GM12878 (cell line): ENCODE measurements at regions not wholly inside any gene's neighbourhood (a gene's known extent, or its start where the extent isn't known, plus 50 kb on each side); places are given as distances from the start of the nearest gene placed in this dataset.

Experiments used
- ATAC-seq: fragments of 200-7000 bp; cut with Tn5 transposase; 3 replicates; pipeline ENCODE4 v1.9.1; 2020; ENCODE audit warnings: mild to moderate bottlenecking, moderate library complexity
- BruUV-seq: library from RNA; stranded (reverse); fragments of 400-500 nt; replicated peaks from 2 replicates; lab custom pipeline; 2021; lab: Mats Ljungman, UMichigan
- CTCF ChIA-PET: fragments of 300-600 bp; sonication (Branson Sonifier 250); formaldehyde crosslinking; extraction: SDS; loops from one replicate; lab custom pipeline; 2021; ENCODE audit warnings: inconsistent platforms; lab: Yijun Ruan, JAX
- POLR2A ChIA-PET: fragments of 350-600 bp; formaldehyde crosslinking; extraction: SDS; loops from one replicate; lab custom pipeline; 2021; ENCODE audit warnings: inconsistent platforms; lab: Charles Lee
- RAD21 ChIA-PET: fragments of 300-600 bp; sonication (Branson Sonifier 250); formaldehyde crosslinking; loops from one replicate; lab custom pipeline; 2023; ENCODE audit warnings: antibody characterized with exemption; ENCODE audit not compliant: unreplicated experiment; lab: Charles Lee
- SMC1A ChIA-PET: fragments of 300-600 bp; sonication (Branson Sonifier 250); formaldehyde crosslinking; loops from one replicate; lab custom pipeline; 2023; ENCODE audit not compliant: unreplicated experiment, uncharacterized antibody; lab: Charles Lee
- DNase-seq: peaks from one replicate; pipeline ENCODE4 v3.0.0-alpha.2; 2011; ENCODE audit warnings: low read depth, low spot score
- FAIRE-seq: peaks from 3 replicates; lab custom pipeline; 2011; peaks lifted over from hg19 to GRCh38; lab: Jason Lieb, UNC
- H2AFZ ChIP-seq: 2 replicates; pipeline ENCODE4 v1.6.0; 2011; ENCODE audit warnings: low read depth, low read length, control low read depth; ENCODE audit not compliant: control insufficient read depth
- H3K27ac ChIP-seq: 2 replicates; pipeline ENCODE4 v1.5.1; 2011; ENCODE audit warnings: control low read depth; ENCODE audit not compliant: control insufficient read depth, insufficient read depth
- H3K27me3 ChIP-seq, 2 experiments: replicated peaks in 1 of 2; 2 replicates each; pipeline versions ENCODE4 v1.6.0 to v1.6.1; 2011; ENCODE audit warnings: low read length in 1 of 2; ENCODE audit not compliant: control insufficient read depth in 2 of 2, insufficient read depth in 2 of 2
- H3K36me3 ChIP-seq, 2 experiments: 2 replicates each; pipeline ENCODE4 v1.5.1; 2011; ENCODE audit warnings: low read length in 1 of 2; ENCODE audit not compliant: control insufficient read depth in 2 of 2, insufficient read depth in 2 of 2
- H3K4me1 ChIP-seq: 2 replicates; pipeline ENCODE4 v1.6.1; 2011; ENCODE audit warnings: mild to moderate bottlenecking, low read length, moderate library complexity, mixed read lengths; ENCODE audit not compliant: control insufficient read depth, insufficient read depth
- H3K4me2 ChIP-seq: 2 replicates; pipeline ENCODE4 v1.6.0; 2011; ENCODE audit warnings: control low read depth; ENCODE audit not compliant: control insufficient read depth, insufficient read depth
- H3K4me3 ChIP-seq: fragments of 200-600 bp; sonication (generic); 2 replicates; pipeline ENCODE4 v1.5.1; 2016
- H3K79me2 ChIP-seq: 2 replicates; pipeline ENCODE4 v1.6.0; 2011; ENCODE audit warnings: low read length; ENCODE audit not compliant: control insufficient read depth, insufficient read depth
- H3K9ac ChIP-seq: 2 replicates; pipeline ENCODE4 v1.8.0; 2011; ENCODE audit warnings: low read length, control low read depth, mixed read lengths; ENCODE audit not compliant: control insufficient read depth, insufficient read depth
- H3K9me3 ChIP-seq: replicated peaks from 3 replicates; pipeline ENCODE4 v1.5.1; 2011; ENCODE audit warnings: mild to moderate bottlenecking, low read length; ENCODE audit not compliant: control insufficient read depth, insufficient read depth
- H4K20me1 ChIP-seq: 2 replicates; pipeline ENCODE4 v1.6.0; 2011; ENCODE audit not compliant: control insufficient read depth, insufficient read depth
- BRCA1 ChIP-seq: IDR thresholded peaks from 2 replicates; pipeline ENCODE4 v1.6.1; 2011; ENCODE audit warnings: low read depth, low read length, improper control_type of control experiment
- CBX5 ChIP-seq: sonication (generic); IDR thresholded peaks from 2 replicates; pipeline ENCODE4 v1.6.1; 2016; ENCODE audit warnings: low read depth, moderate library complexity, mild to moderate bottlenecking, inconsistent platforms
- CHD1 ChIP-seq: IDR thresholded peaks from 2 replicates; pipeline ENCODE4 v1.6.1; 2012; ENCODE audit warnings: low read depth, low read length, improper control_type of control experiment
- ETV6 ChIP-seq, 2 experiments: fragments of 450-650 bp in 1 of 2; IDR thresholded peaks in 1 of 2; conservative IDR thresholded peaks in 1 of 2; 2 replicates each; pipeline ENCODE4 v1.6.1; 2014; ENCODE audit warnings: antibody characterized with exemption in 1 of 2, borderline replicate concordance in 1 of 2, low read depth in 1 of 2, mild to moderate bottlenecking in 1 of 2, moderate library complexity in 1 of 2
- GATAD2B ChIP-seq: fragments of 450-650 bp; conservative IDR thresholded peaks from 2 replicates; pipeline ENCODE4 v1.6.1; 2017; ENCODE audit warnings: low read depth, mild to moderate bottlenecking, moderate library complexity
- HDAC2 ChIP-seq: fragments of 200-600 bp; sonication (generic); IDR thresholded peaks from 2 replicates; pipeline ENCODE4 v1.6.1; 2017
- HDAC6 ChIP-seq: fragments of 200-600 bp; sonication (generic); IDR thresholded peaks from one replicate; pipeline ENCODE4 v1.8.0; 2017; ENCODE audit warnings: antibody characterized with exemption; ENCODE audit not compliant: unreplicated experiment
- MXI1 ChIP-seq: fragments of 150-350 bp; IDR thresholded peaks from 2 replicates; pipeline ENCODE4 v1.6.1; 2011; ENCODE audit warnings: low read depth, mild to moderate bottlenecking, inconsistent platforms, low read length, improper control_type of control experiment
- NFIC ChIP-seq: IDR thresholded peaks from 2 replicates; pipeline ENCODE4 v1.6.1; 2012; ENCODE audit warnings: low read depth, mild to moderate bottlenecking, inconsistent platforms, low read length, moderate library complexity
- NFYA ChIP-seq: IDR thresholded peaks from 2 replicates; pipeline ENCODE4 v1.6.1; 2011; ENCODE audit warnings: low read depth, mild to moderate bottlenecking, low read length, improper control_type of control experiment, borderline replicate concordance
- POLR2AphosphoS2 ChIP-seq: IDR thresholded peaks from 2 replicates; pipeline ENCODE4 v1.6.1; 2011; ENCODE audit warnings: low read depth, mild to moderate bottlenecking, low read length, improper control_type of control experiment, moderate library complexity
- RBBP5 ChIP-seq: fragments of 200-600 bp; sonication (generic); conservative IDR thresholded peaks from 2 replicates; pipeline ENCODE4 v1.6.1; 2016
- SREBF1 ChIP-seq: IDR thresholded peaks from 2 replicates; pipeline ENCODE4 v1.6.1; 2012; ENCODE audit warnings: mild to moderate bottlenecking, low read length
- ZNF384 ChIP-seq: IDR thresholded peaks from 2 replicates; pipeline ENCODE4 v1.6.1; 2012; ENCODE audit warnings: low read depth, mild to moderate bottlenecking, low read length, improper control_type of control experiment, borderline replicate concordance
- WGBS: methylation state at CpG from one replicate; pipeline ENCODE4 v1.1.6; 2016; ENCODE audit warnings: low lambda C conversion rate; ENCODE audit not compliant: insufficient replicate concordance, insufficient coverage; ENCODE audit errors: missing lambda C conversion rate; 5-methylcytosine and 5-hydroxymethylcytosine counted together
- in situ Hi-C: fragments of 300-500 bp; cut with MboI; formaldehyde crosslinking; loops from 9 replicates; pipeline ENCODE4 v1.14.3; 2018; ENCODE audit warnings: mixed read lengths
- intact Hi-C: fragments of 100-400 bp; cut with micrococcal nuclease; formaldehyde crosslinking; loops from one replicate; pipeline ENCODE4 v1.14.2; 2022; ENCODE audit not compliant: unreplicated experiment
- TF ChIP-seq, protein P1 (sequence below): IDR thresholded peaks from 2 replicates; pipeline ENCODE4 v1.6.1; 2011; ENCODE audit warnings: low read depth, mild to moderate bottlenecking, low read length, moderate library complexity, borderline replicate concordance; ENCODE audit errors: extremely low read depth
- TF ChIP-seq, protein P2 (sequence below): IDR thresholded peaks from 2 replicates; pipeline ENCODE4 v1.6.1; 2012; ENCODE audit warnings: low read length, inconsistent platforms
- TF ChIP-seq, protein P3 (sequence below): fragments of 450-650 bp; IDR thresholded peaks from 2 replicates; pipeline ENCODE4 v1.6.1; 2016; ENCODE audit warnings: mild to moderate bottlenecking
- TF ChIP-seq, protein P4 (sequence below): IDR thresholded peaks from 2 replicates; pipeline ENCODE4 v1.6.1; 2012; ENCODE audit warnings: low read depth, low read length, improper control_type of control experiment

DNA sequence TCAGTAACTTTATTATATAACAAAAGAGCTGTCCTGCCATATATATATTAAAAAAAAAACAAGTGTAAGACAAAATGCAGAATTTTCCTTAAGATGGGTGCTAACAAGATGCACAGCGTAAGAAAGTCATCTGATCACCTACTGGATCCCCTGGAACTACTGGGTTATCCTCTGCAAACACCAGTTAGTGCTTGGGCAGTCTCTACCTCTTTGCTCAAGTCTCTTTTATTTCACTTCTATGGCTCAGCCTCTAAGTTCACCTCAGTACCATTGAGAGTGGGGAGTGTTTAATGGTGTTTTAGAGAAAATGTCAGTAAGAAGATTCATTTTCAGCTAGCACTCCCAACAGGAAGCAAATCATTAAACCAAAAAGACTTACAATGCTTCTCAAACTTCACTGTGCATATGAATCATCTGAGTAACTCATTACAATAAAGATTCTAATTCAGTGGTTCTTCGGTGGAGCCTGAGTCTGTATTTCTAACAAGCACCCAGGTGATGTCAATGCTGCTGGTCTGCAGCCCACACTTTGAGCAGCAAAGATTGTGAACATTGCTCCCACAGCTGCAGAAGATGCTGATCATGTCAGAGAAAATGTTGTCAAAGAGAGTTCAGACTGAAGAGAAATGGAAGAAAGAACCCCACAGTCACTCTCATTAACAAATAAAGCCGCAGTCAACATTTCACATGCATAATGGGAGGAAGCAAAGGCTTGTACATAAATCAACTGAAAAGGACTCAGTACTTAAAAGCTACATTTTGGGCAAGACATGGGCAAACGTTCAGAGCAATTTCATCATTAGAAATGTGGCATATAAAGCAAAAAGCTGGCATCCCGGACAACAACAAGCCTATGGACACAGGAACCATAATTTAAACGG is 227.1 kb upstream of the ATP11B start:
- Histone ChIP-seq H4K20me1 (no peaks in the 10 kb centered on the region), H3K4me2 (no peak overlapping the region), H3K27me3 (0 out of 4 replicates have a peak, but pooled peaks cover 0 to 2% of the 10 kb centered on the region in 2 experiments), H3K9ac (no peak overlapping the region), H3K27ac (no peak overlapping the region), H3K4me1 (no peaks in the 10 kb centered on the region), H3K4me3 (no peak overlapping the region), H2AFZ (no peak overlapping the region), H3K36me3 (no peaks in the 10 kb centered on the region), H3K79me2 (no peaks in the 10 kb centered on the region), H3K9me3 (no peaks in the 10 kb centered on the region)
- WGBS = 9% methylated on average over 6 of the region's 6 CpGs
- in situ Hi-C loops (no loop called here), intact Hi-C loops (no loop called here)
- BruUV-seq = no TSS peak
- ChIA-PET RAD21 (no interaction called here), CTCF (interaction anchor here (1.0 kb wide), 1 partner anchor 174 kb away, joined by 4 read pairs; no protein-coding TSS in a partner anchor), SMC1A (no interaction called here), POLR2A (no interaction called here)
- DNase-seq = no peak
- FAIRE-seq = no peak
- no peak for ATAC-seq
- TF ChIP-seq ZNF384 = no peak
- no peak for TF ChIP-seq NFIC
- TF ChIP-seq CBX5 = no peak
- TF ChIP-seq, protein P1, sequence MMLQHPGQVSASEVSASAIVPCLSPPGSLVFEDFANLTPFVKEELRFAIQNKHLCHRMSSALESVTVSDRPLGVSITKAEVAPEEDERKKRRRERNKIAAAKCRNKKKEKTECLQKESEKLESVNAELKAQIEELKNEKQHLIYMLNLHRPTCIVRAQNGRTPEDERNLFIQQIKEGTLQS = no peak
- TF ChIP-seq, protein P2, sequence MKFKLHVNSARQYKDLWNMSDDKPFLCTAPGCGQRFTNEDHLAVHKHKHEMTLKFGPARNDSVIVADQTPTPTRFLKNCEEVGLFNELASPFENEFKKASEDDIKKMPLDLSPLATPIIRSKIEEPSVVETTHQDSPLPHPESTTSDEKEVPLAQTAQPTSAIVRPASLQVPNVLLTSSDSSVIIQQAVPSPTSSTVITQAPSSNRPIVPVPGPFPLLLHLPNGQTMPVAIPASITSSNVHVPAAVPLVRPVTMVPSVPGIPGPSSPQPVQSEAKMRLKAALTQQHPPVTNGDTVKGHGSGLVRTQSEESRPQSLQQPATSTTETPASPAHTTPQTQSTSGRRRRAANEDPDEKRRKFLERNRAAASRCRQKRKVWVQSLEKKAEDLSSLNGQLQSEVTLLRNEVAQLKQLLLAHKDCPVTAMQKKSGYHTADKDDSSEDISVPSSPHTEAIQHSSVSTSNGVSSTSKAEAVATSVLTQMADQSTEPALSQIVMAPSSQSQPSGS = no peak
- TF ChIP-seq SREBF1 = no peak
- no peak for TF ChIP-seq RBBP5
- TF ChIP-seq HDAC2 = no peak
- TF ChIP-seq MXI1 = no peak
- TF ChIP-seq GATAD2B = no peak
- TF ChIP-seq BRCA1 = no peak
- TF ChIP-seq CHD1 = no peak
- TF ChIP-seq, protein P3, sequence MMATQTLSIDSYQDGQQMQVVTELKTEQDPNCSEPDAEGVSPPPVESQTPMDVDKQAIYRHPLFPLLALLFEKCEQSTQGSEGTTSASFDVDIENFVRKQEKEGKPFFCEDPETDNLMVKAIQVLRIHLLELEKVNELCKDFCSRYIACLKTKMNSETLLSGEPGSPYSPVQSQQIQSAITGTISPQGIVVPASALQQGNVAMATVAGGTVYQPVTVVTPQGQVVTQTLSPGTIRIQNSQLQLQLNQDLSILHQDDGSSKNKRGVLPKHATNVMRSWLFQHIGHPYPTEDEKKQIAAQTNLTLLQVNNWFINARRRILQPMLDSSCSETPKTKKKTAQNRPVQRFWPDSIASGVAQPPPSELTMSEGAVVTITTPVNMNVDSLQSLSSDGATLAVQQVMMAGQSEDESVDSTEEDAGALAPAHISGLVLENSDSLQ = no peak
- no peak for TF ChIP-seq ETV6 (conservative IDR thresholded peaks at IDR 0.05 in 1 of 2, IDR thresholded peaks at IDR 0.05 in 1 of 2; ENCODE audit: borderline replicate concordance in 1 of 2, low read depth in 1 of 2)
- TF ChIP-seq NFYA = no peak
- no peak for TF ChIP-seq POLR2AphosphoS2
- TF ChIP-seq, protein P4, sequence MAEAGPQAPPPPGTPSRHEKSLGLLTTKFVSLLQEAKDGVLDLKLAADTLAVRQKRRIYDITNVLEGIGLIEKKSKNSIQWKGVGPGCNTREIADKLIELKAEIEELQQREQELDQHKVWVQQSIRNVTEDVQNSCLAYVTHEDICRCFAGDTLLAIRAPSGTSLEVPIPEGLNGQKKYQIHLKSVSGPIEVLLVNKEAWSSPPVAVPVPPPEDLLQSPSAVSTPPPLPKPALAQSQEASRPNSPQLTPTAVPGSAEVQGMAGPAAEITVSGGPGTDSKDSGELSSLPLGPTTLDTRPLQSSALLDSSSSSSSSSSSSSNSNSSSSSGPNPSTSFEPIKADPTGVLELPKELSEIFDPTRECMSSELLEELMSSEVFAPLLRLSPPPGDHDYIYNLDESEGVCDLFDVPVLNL = no peak
- TF ChIP-seq HDAC6 = no peak
